ENCODE measurements at regions not wholly inside any gene's neighbourhood (a gene's known extent, or its start where the extent isn't known, plus 50 kb on each side); places are given as distances from the start of the nearest gene placed in this dataset.

DNA sequence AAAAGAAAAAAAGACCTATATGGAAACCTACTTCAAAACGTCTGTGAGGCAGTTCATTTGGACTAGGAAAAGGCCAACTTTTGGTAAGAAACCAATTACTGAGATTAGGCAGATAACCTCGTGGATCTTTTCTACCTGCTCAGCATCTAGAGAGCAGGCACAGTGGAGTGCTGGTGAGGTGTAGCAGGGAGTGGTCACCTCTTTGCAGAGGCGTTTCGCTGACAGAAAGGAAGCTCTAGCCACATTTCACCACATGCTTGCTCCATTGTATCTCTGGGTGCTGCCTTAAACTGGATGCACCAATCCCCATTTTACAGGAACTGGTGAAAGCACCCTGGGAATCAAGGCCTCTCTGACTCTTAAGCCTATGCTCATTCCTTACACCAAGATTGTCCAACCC, 360.5 kb downstream of the LIG4 start:
- no peaks in the 10 kb centered on the region for H3K27me3 ChIP-seq (ENCODE audit: insufficient read depth, low read length)
- ChIA-PET POLR2A (no interaction called here), RAD21 (ENCODE audit: low non-redundant PET in 1 of 2, low total read pairs in 2 of 2, uncharacterized antibody in 2 of 2, unreplicated experiment in 2 of 2) (no interaction called here), CTCF (interaction anchor here (0.6 kb wide), 1 partner anchor 10 kb away, joined by 3 read pairs; no protein-coding TSS in a partner anchor)
- no peak overlapping the region for H3K4me3 ChIP-seq (replicated peaks in 1 of 2; ENCODE audit: low read depth in 1 of 2, low read length in 2 of 2)
- ATAC-seq, result no peak
- H3K4me1 ChIP-seq (ENCODE audit: control insufficient read depth in 1 of 2, insufficient read depth in 2 of 2, low read length in 2 of 2), result no peaks in the 10 kb centered on the region
- no peaks in the 10 kb centered on the region for H3K36me3 ChIP-seq (ENCODE audit: control insufficient read depth in 1 of 2, insufficient read depth in 2 of 2, low read length in 2 of 2)
- no TSS peak for BruUV-seq (replicated peaks)
- H3K9ac ChIP-seq (ENCODE audit: low read length), result no peak overlapping the region
- H3K79me2 ChIP-seq (ENCODE audit: insufficient read depth, low read length), result no peaks in the 10 kb centered on the region
- DNase-seq (ENCODE audit: low read depth, low spot score), result no peak
- H3K4me2 ChIP-seq (ENCODE audit: low read length), result no peak overlapping the region
- no peak for TF ChIP-seq ZFX (IDR thresholded peaks at IDR 0.05)
- TF ChIP-seq, protein P1, sequence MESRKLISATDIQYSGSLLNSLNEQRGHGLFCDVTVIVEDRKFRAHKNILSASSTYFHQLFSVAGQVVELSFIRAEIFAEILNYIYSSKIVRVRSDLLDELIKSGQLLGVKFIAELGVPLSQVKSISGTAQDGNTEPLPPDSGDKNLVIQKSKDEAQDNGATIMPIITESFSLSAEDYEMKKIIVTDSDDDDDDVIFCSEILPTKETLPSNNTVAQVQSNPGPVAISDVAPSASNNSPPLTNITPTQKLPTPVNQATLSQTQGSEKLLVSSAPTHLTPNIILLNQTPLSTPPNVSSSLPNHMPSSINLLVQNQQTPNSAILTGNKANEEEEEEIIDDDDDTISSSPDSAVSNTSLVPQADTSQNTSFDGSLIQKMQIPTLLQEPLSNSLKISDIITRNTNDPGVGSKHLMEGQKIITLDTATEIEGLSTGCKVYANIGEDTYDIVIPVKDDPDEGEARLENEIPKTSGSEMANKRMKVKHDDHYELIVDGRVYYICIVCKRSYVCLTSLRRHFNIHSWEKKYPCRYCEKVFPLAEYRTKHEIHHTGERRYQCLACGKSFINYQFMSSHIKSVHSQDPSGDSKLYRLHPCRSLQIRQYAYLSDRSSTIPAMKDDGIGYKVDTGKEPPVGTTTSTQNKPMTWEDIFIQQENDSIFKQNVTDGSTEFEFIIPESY (IDR thresholded peaks at IDR 0.05; ENCODE audit: extremely low read depth, insufficient replicate concordance, low read length), result no peak
- TF ChIP-seq FOSL1 (IDR thresholded peaks at IDR 0.05; ENCODE audit: low read depth), result no peak
- TF ChIP-seq, protein P2, sequence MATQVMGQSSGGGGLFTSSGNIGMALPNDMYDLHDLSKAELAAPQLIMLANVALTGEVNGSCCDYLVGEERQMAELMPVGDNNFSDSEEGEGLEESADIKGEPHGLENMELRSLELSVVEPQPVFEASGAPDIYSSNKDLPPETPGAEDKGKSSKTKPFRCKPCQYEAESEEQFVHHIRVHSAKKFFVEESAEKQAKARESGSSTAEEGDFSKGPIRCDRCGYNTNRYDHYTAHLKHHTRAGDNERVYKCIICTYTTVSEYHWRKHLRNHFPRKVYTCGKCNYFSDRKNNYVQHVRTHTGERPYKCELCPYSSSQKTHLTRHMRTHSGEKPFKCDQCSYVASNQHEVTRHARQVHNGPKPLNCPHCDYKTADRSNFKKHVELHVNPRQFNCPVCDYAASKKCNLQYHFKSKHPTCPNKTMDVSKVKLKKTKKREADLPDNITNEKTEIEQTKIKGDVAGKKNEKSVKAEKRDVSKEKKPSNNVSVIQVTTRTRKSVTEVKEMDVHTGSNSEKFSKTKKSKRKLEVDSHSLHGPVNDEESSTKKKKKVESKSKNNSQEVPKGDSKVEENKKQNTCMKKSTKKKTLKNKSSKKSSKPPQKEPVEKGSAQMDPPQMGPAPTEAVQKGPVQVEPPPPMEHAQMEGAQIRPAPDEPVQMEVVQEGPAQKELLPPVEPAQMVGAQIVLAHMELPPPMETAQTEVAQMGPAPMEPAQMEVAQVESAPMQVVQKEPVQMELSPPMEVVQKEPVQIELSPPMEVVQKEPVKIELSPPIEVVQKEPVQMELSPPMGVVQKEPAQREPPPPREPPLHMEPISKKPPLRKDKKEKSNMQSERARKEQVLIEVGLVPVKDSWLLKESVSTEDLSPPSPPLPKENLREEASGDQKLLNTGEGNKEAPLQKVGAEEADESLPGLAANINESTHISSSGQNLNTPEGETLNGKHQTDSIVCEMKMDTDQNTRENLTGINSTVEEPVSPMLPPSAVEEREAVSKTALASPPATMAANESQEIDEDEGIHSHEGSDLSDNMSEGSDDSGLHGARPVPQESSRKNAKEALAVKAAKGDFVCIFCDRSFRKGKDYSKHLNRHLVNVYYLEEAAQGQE (IDR thresholded peaks at IDR 0.05; ENCODE audit: low read depth), result no peak
- TF ChIP-seq YY1 (IDR thresholded peaks at IDR 0.05; ENCODE audit: extremely low read depth, insufficient replicate concordance, low read depth, low read length), result no peak
- no peak for TF ChIP-seq SRF (IDR thresholded peaks at IDR 0.05; ENCODE audit: low read depth)
- TF ChIP-seq SIN3A (IDR thresholded peaks at IDR 0.05; ENCODE audit: low read depth), result no peak
- TF ChIP-seq, protein P3, sequence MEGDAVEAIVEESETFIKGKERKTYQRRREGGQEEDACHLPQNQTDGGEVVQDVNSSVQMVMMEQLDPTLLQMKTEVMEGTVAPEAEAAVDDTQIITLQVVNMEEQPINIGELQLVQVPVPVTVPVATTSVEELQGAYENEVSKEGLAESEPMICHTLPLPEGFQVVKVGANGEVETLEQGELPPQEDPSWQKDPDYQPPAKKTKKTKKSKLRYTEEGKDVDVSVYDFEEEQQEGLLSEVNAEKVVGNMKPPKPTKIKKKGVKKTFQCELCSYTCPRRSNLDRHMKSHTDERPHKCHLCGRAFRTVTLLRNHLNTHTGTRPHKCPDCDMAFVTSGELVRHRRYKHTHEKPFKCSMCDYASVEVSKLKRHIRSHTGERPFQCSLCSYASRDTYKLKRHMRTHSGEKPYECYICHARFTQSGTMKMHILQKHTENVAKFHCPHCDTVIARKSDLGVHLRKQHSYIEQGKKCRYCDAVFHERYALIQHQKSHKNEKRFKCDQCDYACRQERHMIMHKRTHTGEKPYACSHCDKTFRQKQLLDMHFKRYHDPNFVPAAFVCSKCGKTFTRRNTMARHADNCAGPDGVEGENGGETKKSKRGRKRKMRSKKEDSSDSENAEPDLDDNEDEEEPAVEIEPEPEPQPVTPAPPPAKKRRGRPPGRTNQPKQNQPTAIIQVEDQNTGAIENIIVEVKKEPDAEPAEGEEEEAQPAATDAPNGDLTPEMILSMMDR (IDR thresholded peaks at IDR 0.05 in 2 of 3, conservative IDR thresholded peaks at IDR 0.05 in 1 of 3; ENCODE audit: borderline replicate concordance in 1 of 3, insufficient read depth in 1 of 3, low read depth in 2 of 3, low read length in 2 of 3), result no peak
- no peak for TF ChIP-seq ZNF274 (IDR thresholded peaks at IDR 0.05; ENCODE audit: low read depth, low read length)
- TF ChIP-seq, protein P4, sequence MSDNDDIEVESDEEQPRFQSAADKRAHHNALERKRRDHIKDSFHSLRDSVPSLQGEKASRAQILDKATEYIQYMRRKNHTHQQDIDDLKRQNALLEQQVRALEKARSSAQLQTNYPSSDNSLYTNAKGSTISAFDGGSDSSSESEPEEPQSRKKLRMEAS (IDR thresholded peaks at IDR 0.05), result no peak
- no peak for TF ChIP-seq POLR2A (IDR thresholded peaks at IDR 0.05; ENCODE audit: borderline replicate concordance, extremely low read depth, insufficient read depth, insufficient read length)
- no peak for TF ChIP-seq JUND (IDR thresholded peaks at IDR 0.05)
- TF ChIP-seq RAD21 (IDR thresholded peaks at IDR 0.05; ENCODE audit: low read depth), result no peak
- TF ChIP-seq CEBPB (IDR thresholded peaks at IDR 0.05; ENCODE audit: low read depth), result no peak
- TF ChIP-seq, protein P5, sequence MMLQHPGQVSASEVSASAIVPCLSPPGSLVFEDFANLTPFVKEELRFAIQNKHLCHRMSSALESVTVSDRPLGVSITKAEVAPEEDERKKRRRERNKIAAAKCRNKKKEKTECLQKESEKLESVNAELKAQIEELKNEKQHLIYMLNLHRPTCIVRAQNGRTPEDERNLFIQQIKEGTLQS (IDR thresholded peaks at IDR 0.05), result no peak
- TF ChIP-seq POLR2AphosphoS5 (IDR thresholded peaks at IDR 0.05; ENCODE audit: low read depth, low read length), result no peak
- no peak overlapping the region for H3K27ac ChIP-seq (ENCODE audit: low read depth, low read length)
- H3K9me2 ChIP-seq (ENCODE audit: insufficient read depth), result no peaks in the 10 kb centered on the region
- intact Hi-C loops (cut with micrococcal nuclease), result no loop called here
- peaks cover 9 to 13% of the 10 kb centered on the region in 2 experiments; a peak in 2 of 4 replicates for H3K9me3 ChIP-seq (ENCODE audit: control insufficient read depth in 1 of 2, insufficient read depth in 1 of 2, low read depth in 1 of 2, low read length in 2 of 2)
- H4K20me1 ChIP-seq (ENCODE audit: insufficient read depth), result no peaks in the 10 kb centered on the region
- no peak overlapping the region for H2AFZ ChIP-seq (ENCODE audit: low read depth, low read length, poor library complexity, severe bottlenecking)
